Gastrocnemius medialis (tissue), 4 donors: ENCODE measurements at regions not wholly inside any gene's neighbourhood (a gene's known extent, or its start where the extent isn't known, plus 50 kb on each side); places are given as distances from the start of the nearest gene placed in this dataset.

Experiments used
- CTCF ChIP-seq, 5 experiments: fragments of 450-650 bp in 3 of 5; fragments of 200-600 bp in 2 of 5; sonication (generic) in 2 of 5; IDR thresholded peaks in 4 of 5; conservative IDR thresholded peaks in 1 of 5; 1 replicate in 4 of 5; 2 replicates in 1 of 5; pipeline ENCODE4 v1.5.1; 2016 to 2019; ENCODE audit warnings: antibody characterized with exemption in 5 of 5, mild to moderate bottlenecking in 3 of 5, moderate library complexity in 3 of 5
- POLR2A ChIP-seq, 2 donors: fragments of 450-650 bp; IDR thresholded peaks; one replicate each; pipeline ENCODE4 v1.6.1; 2017; ENCODE audit warnings: antibody characterized with exemption in 2 of 2, mild to moderate bottlenecking in 2 of 2, moderate library complexity in 2 of 2

- TF ChIP-seq CTCF (IDR thresholded peaks at IDR 0.05 in 4 of 5, conservative IDR thresholded peaks at IDR 0.05 in 1 of 5) (no peak), POLR2A (IDR thresholded peaks at IDR 0.05) (no peak)
These were observed 94.4 kb upstream of the BACE2 start for GRCh38 chr21:41073558-41073957.
